ENCODE measurements at regions not wholly inside any gene's neighbourhood (a gene's known extent, or its start where the extent isn't known, plus 50 kb on each side); places are given as distances from the start of the nearest gene placed in this dataset.

- Histone ChIP-seq H2AFZ (ENCODE audit: low read depth, low read length) (no peak overlapping the region), H3K4me2 (ENCODE audit: insufficient read depth, low read length) (no peak overlapping the region), H3K79me2 (ENCODE audit: control insufficient read depth, insufficient read depth, low read length) (no peaks in the 10 kb centered on the region), H4K20me1 (replicated peaks; ENCODE audit: control insufficient read depth, extremely low read depth, insufficient read depth, low read length) (no peaks in the 10 kb centered on the region), H3K9me1 (replicated peaks; ENCODE audit: control insufficient read depth, extremely low read depth, insufficient read depth, low read length) (no peaks in the 10 kb centered on the region), H3K36me3 (ENCODE audit: control insufficient read depth in 2 of 2, extremely low read depth in 1 of 2, insufficient read depth in 2 of 2, low read length in 2 of 2) (no peaks in the 10 kb centered on the region), H3K4me3 (replicated peaks in 1 of 3; ENCODE audit: insufficient read depth in 1 of 3, low read depth in 1 of 3, low read length in 3 of 3) (no peak overlapping the region), H3K4me1 (ENCODE audit: control insufficient read depth, extremely low read depth, insufficient read depth, low read length) (no peaks in the 10 kb centered on the region), H3K9me3 (replicated peaks; ENCODE audit: control insufficient read depth, insufficient read depth, low read length) (no peaks in the 10 kb centered on the region), H3K27ac (ENCODE audit: insufficient read depth, low read depth, low read length) (no peak overlapping the region), H3K27me3 (ENCODE audit: control insufficient read depth in 2 of 2, insufficient read depth in 2 of 2, low read length in 2 of 2) (no peaks in the 10 kb centered on the region), H3K9ac (replicated peaks; ENCODE audit: extremely low read depth, insufficient read depth, low read length) (no peak overlapping the region)
- no TSS peak for BruUV-seq (replicated peaks)
- TF ChIP-seq POLR2AphosphoS5 (IDR thresholded peaks at IDR 0.05; ENCODE audit: insufficient read depth, low read depth, low read length) (no peak), POLR2A (IDR thresholded peaks at IDR 0.05; ENCODE audit: low read depth, low read length) (no peak), CTCF (IDR thresholded peaks at IDR 0.05; ENCODE audit: extremely low read depth in 1 of 2, insufficient read depth in 1 of 2, low read depth in 1 of 2, low read length in 2 of 2) (no peak), FOS (IDR thresholded peaks at IDR 0.05; ENCODE audit: borderline replicate concordance, insufficient read depth, low read length) (no peak), MYC (IDR thresholded peaks at IDR 0.05; ENCODE audit: low read depth, low read length) (no peak), MAX (IDR thresholded peaks at IDR 0.05; ENCODE audit: insufficient read depth, insufficient read length) (no peak), GATA2 (IDR thresholded peaks at IDR 0.05; ENCODE audit: insufficient read depth, insufficient read length, low read depth, low read length) (no peak), EZH2 (IDR thresholded peaks at IDR 0.05; ENCODE audit: borderline replicate concordance, low read depth, low read length, severe bottlenecking) (no peak)
- intact Hi-C loops (cut with micrococcal nuclease) (no loop called here), dilution Hi-C loops (cut with MboI; ENCODE audit: extremely low pct_ligation_motif_present, low sequenced_read_pairs) (no loop called here)
- ChIA-PET POLR2A (no interaction called here), CTCF (interaction anchor here (0.7 to 1.1 kb wide), 2 partner anchors 110 to 375 kb away, joined by 3 read pairs; no protein-coding TSS in a partner anchor)
- DNase-seq (ENCODE audit: low read depth, low spot score) (no peak), FAIRE-seq (no peak)
Observed at GRCh38 chr12:65712260-65713004, 111.9 kb upstream of the HMGA2 start.
